Esophagus (tissue), 2 donors: ENCODE measurements at regions not wholly inside any gene's neighbourhood (a gene's known extent, or its start where the extent isn't known, plus 50 kb on each side); places are given as distances from the start of the nearest gene placed in this dataset.

Source experiments
- H3K27ac ChIP-seq, 2 donors: one replicate each; pipeline ENCODE4 v1.5.1; 2013; ENCODE audit warnings: low read depth in 2 of 2, mild to moderate bottlenecking in 2 of 2, inconsistent platforms in 1 of 2, low read length in 1 of 2, moderate library complexity in 1 of 2
- H3K27me3 ChIP-seq, 2 donors: one replicate each; pipeline ENCODE4 v1.6.1; 2013; ENCODE audit warnings: low read length in 2 of 2, control low read depth in 1 of 2, mild to moderate bottlenecking in 1 of 2; ENCODE audit not compliant: insufficient read depth in 2 of 2, control insufficient read depth in 1 of 2
- H3K36me3 ChIP-seq, 2 donors: one replicate each; pipeline ENCODE4 v1.6.1; 2013; ENCODE audit warnings: low read length in 1 of 2; ENCODE audit not compliant: control insufficient read depth in 2 of 2, insufficient read depth in 2 of 2
- H3K4me1 ChIP-seq, 2 donors: one replicate each; pipeline ENCODE4 v1.6.1; 2013; ENCODE audit warnings: low read length in 1 of 2; ENCODE audit not compliant: control insufficient read depth in 2 of 2, insufficient read depth in 2 of 2
- H3K4me3 ChIP-seq, 2 donors: one replicate each; pipeline ENCODE4 v1.5.1; 2013; ENCODE audit warnings: low read length in 2 of 2, mild to moderate bottlenecking in 2 of 2, low read depth in 1 of 2, moderate library complexity in 1 of 2
- H3K9me3 ChIP-seq, 2 donors: one replicate each; pipeline ENCODE4 v1.6.1; 2013; ENCODE audit warnings: mild to moderate bottlenecking in 2 of 2, low read depth in 1 of 2, low read length in 1 of 2, moderate library complexity in 1 of 2; ENCODE audit not compliant: control insufficient read depth in 2 of 2, insufficient read depth in 1 of 2
- WGBS, 2 donors: extraction: QIAGEN DNeasy Blood & Tissue Kit; methylation state at CpG; one replicate each; pipeline ENCODE4 v1.1.7; 2013; 5-methylcytosine and 5-hydroxymethylcytosine counted together
- donor health status: healthy with polysubstance abuse.
- donor health status: Bipolar disorder and iron deficiency.

GRCh38 chr2:147792966-147793617 lies 51.7 kb upstream of the ACVR2A start:
- H3K27ac ChIP-seq = no peak overlapping the region
- H3K27me3 ChIP-seq = no peaks in the 10 kb centered on the region
- no peaks in the 10 kb centered on the region for H3K4me1 ChIP-seq
- WGBS, 2 donors = 69 to 73% methylated on average over 2 of the region's 2 CpGs
- no peaks in the 10 kb centered on the region for H3K9me3 ChIP-seq
- no peaks in the 10 kb centered on the region for H3K36me3 ChIP-seq
- no peak overlapping the region for H3K4me3 ChIP-seq

DNA sequence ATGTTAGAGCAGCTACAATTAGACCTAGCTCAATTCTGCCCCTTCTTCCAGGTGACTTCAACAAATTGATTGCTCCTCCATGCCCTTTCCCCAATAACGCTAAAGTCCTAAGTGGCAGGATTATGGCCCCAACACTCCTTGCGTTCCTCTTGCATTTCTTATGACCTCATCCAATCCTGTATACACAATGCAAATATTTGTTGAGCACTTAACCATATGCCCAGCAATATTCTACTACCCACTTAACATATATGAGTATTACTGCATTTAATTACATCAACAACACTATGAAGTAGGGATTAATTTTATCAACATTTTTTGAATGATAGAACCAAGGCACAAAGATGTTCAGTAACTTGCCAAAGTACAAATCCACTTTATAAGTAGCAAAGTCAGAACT lies 54.2 kb upstream of the ACVR2A start:
- no peaks in the 10 kb centered on the region for H3K4me1 ChIP-seq
- H3K36me3 ChIP-seq = no peaks in the 10 kb centered on the region
- H3K27me3 ChIP-seq = no peaks in the 10 kb centered on the region
- H3K4me3 ChIP-seq = no peak overlapping the region
- 97 to 98% methylated on average over 2 of the region's 2 CpGs for WGBS, 2 donors
- no peaks in the 10 kb centered on the region for H3K9me3 ChIP-seq
- no peak overlapping the region for H3K27ac ChIP-seq

DNA sequence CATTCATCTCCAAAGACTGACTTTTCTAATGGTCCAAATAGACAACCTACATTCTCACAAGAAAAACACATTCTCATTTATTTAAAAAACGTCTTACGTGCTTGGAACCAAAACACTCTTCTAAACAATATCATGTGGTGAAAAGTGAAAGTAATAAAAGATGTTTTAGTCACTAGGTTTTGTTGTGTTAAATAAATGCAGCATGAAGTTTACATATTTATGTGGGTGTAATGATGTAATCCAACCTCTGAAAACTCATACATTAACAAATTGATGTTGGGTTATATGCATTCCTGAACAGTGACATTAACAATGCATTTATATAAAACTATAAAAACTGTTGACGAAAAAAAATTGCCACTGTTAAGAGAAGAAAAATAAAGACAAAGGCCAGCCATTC lies 55.1 kb upstream of the ACVR2A start:
- 28 to 56% methylated on average over 3 of the region's 3 CpGs for WGBS, 2 donors
- Histone ChIP-seq H3K27ac (no peak overlapping the region), H3K27me3 (no peaks in the 10 kb centered on the region), H3K36me3 (no peaks in the 10 kb centered on the region), H3K4me1 (no peaks in the 10 kb centered on the region), H3K4me3 (no peak overlapping the region), H3K9me3 (no peaks in the 10 kb centered on the region)

DNA sequence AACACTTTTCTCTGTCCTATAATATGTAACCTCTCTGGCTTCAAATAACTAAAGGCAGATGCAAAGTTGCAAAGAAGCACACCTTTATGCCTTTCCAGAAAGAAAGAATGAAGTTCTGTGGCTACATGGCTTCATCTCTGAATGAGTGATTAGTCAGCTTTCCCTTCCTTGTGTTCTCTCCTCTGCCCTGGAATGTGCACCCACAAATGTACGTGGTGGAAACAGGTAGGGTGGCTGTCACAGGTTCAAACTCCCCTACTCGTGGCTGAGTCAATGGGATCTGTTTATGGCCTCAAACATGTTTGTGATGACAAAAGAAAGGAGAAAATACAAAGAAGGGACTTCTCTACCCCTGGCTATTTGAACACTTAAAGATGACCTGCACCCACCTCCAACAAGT lies 55.5 kb upstream of the ACVR2A start:
- Histone ChIP-seq H3K27me3 (no peaks in the 10 kb centered on the region), H3K9me3 (no peaks in the 10 kb centered on the region), H3K4me3 (no peak overlapping the region), H3K27ac (no peak overlapping the region), H3K4me1 (no peaks in the 10 kb centered on the region), H3K36me3 (no peaks in the 10 kb centered on the region)
- WGBS, 2 donors = 56 to 67% methylated on average over 2 of the region's 2 CpGs

DNA sequence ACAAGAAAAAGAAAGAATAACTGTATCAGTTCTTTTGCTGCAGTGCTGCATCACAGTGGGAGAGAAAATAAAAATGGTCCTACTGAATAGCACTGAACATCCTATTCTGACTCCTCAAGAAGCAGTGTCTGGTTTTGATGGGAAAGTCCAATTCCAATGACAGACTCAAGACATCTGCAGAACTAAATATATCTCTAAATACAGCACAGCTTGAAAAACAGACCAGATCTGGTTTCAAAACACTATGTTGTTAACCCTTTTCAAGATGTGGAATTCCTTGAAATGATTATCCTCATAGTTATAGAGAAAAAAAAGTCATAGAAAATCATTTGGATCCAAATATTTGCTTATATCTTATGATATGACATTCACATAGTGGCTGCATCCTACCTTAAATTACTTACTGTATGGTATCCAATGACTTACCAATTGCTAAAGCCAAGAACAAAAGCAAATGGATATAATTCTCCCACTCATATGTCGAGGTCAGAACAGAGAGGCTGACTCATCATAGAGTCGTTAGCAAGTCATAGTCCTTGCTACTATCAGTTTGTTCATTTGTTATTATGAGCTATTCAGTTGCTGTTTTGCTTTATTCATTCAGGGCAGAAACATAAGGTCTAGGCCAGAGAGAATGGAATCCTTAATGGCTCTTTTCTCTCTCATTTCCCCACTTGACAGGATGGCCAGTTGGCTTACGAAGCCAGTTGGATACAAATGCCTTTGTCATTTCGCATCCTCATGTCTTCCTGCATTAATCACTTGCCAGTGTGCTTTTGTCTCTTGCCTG lies 62.5 kb upstream of the ACVR2A start:
- Histone ChIP-seq H3K4me1 (no peaks in the 10 kb centered on the region), H3K27ac (no peak overlapping the region), H3K4me3 (no peak overlapping the region), H3K27me3 (no peaks in the 10 kb centered on the region), H3K9me3 (no peaks in the 10 kb centered on the region), H3K36me3 (no peaks in the 10 kb centered on the region)
- WGBS, 2 donors = 62 to 74% methylated on average over 4 of the region's 4 CpGs

DNA sequence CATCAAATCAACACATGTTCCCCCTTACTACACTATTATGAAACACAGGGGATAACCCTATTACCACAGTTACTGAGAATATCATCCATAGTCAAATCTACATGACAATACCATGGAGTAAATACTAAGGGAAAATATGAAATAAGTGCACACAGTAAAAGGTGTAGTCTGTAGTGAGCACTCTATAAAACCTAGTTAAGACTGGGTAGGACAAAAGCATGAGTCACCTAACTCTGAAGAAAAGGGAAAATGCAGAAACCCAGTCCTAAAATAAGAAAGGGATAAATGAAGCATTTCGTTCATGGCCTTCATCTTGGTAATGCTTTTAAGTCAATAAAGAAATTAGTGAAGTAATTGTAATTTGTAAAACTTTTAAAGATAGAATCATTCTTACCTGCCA lies 65.4 kb upstream of the ACVR2A start:
- Histone ChIP-seq H3K27me3 (no peaks in the 10 kb centered on the region), H3K4me1 (no peaks in the 10 kb centered on the region), H3K27ac (no peak overlapping the region), H3K4me3 (no peak overlapping the region), H3K9me3 (no peaks in the 10 kb centered on the region), H3K36me3 (no peaks in the 10 kb centered on the region)
- 63 to 66% methylated on average over 1 of the region's 1 CpG for WGBS, 2 donors

GRCh38 chr2:147777394-147777793 lies 67.4 kb upstream of the ACVR2A start:
- 80 to 84% methylated on average over 2 of the region's 2 CpGs for WGBS, 2 donors
- no peaks in the 10 kb centered on the region for H3K36me3 ChIP-seq
- H3K4me1 ChIP-seq = no peaks in the 10 kb centered on the region
- no peaks in the 10 kb centered on the region for H3K9me3 ChIP-seq
- H3K27ac ChIP-seq = no peak overlapping the region
- no peaks in the 10 kb centered on the region for H3K27me3 ChIP-seq
- H3K4me3 ChIP-seq = no peak overlapping the region

- Histone ChIP-seq H3K4me1 (no peaks in the 10 kb centered on the region), H3K36me3 (no peaks in the 10 kb centered on the region), H3K9me3 (no peaks in the 10 kb centered on the region), H3K27me3 (no peaks in the 10 kb centered on the region), H3K4me3 (no peak overlapping the region), H3K27ac (no peak overlapping the region)
- WGBS, 2 donors = 92 to 94% methylated on average over 3 of the region's 3 CpGs
Observed at GRCh38 chr2:147774805-147775204, 70.0 kb upstream of the ACVR2A start.

DNA sequence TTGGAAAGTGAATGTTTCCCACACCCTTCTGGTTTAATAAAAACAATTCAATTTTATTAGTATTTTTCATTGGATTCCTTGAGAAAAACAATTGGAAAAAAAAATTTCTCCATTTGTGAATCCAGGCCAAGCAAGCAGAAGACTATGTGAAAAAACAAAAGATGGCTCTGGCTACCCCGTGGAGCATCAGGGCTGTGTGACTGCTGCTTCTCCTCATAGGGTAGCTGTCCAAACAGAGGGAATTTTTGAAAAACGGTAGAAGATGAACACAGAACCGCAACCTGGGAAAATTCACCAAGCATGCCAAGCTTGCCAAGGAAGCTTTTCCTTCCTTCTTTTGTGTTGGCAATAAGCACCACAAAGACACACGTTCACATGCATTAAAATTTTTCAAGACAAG lies 71.3 kb upstream of the ACVR2A start:
- Histone ChIP-seq H3K36me3 (no peaks in the 10 kb centered on the region), H3K4me3 (no peak overlapping the region), H3K4me1 (no peaks in the 10 kb centered on the region), H3K27ac (no peak overlapping the region), H3K9me3 (no peaks in the 10 kb centered on the region), H3K27me3 (no peaks in the 10 kb centered on the region)
- 52 to 54% methylated on average over 4 of the region's 4 CpGs for WGBS, 2 donors

GRCh38 chr2:147772781-147773180 lies 72.0 kb upstream of the ACVR2A start:
- Histone ChIP-seq H3K27me3 (no peaks in the 10 kb centered on the region), H3K4me3 (no peak overlapping the region), H3K9me3 (no peaks in the 10 kb centered on the region), H3K27ac (no peak overlapping the region), H3K36me3 (no peaks in the 10 kb centered on the region), H3K4me1 (no peaks in the 10 kb centered on the region)
